K562 (cell line): ENCODE measurements at regions not wholly inside any gene's neighbourhood (a gene's known extent, or its start where the extent isn't known, plus 50 kb on each side); places are given as distances from the start of the nearest gene placed in this dataset.

Experiments used
- EP300 ChIP-seq: IDR thresholded peaks from 2 replicates; pipeline ENCODE4 v1.6.1; 2012; ENCODE audit warnings: low read length, improper control_type of control experiment
- POLR2G ChIP-seq: fragments of 200-400 bp; formaldehyde crosslinking; IDR thresholded peaks from 2 replicates; pipeline ENCODE4 v1.6.1; 2017; ENCODE audit warnings: low read depth, mild to moderate bottlenecking, antibody characterized with exemption, low read length, moderate library complexity

GRCh38 chrX:93322110-93322509 lies 351.3 kb downstream of the NAP1L3 start:
- TF ChIP-seq POLR2G (no peak), EP300 (no peak)
